GM21390 (cell line): ENCODE measurements at regions not wholly inside any gene's neighbourhood (a gene's known extent, or its start where the extent isn't known, plus 50 kb on each side); places are given as distances from the start of the nearest gene placed in this dataset.
"Not testable (repeated sequence)": the region's sequence is repeated elsewhere in the genome, so short reads cannot be mapped to it uniquely, and the experiment has no call there.

Experiments used
- ATAC-seq: cut with Tn5 transposase; IDR thresholded peaks from one replicate; pipeline ENCODE4 v1.9.1; 2021; ENCODE audit not compliant: unreplicated experiment

GRCh38 chr12:131387281-131388163 lies 323.4 kb upstream of the SFSWAP start:
- no peak for ATAC-seq

- ATAC-seq, result not testable (repeated sequence)
Measured at GRCh38 chr12:131388164-131389053, 322.5 kb upstream of the SFSWAP start.

- ATAC-seq, result no peak
Measured at GRCh38 chr12:131389054-131390013, 321.6 kb upstream of the SFSWAP start.

- no peak for ATAC-seq
Measured at GRCh38 chr12:131390412-131391334, 320.2 kb upstream of the SFSWAP start.

- no peak for ATAC-seq
Measured at GRCh38 chr12:131391399-131391798, 319.5 kb upstream of the SFSWAP start.

GRCh38 chr12:131394752-131395151 lies 316.1 kb upstream of the SFSWAP start:
- not testable (repeated sequence) for ATAC-seq

GRCh38 chr12:131395209-131395684 lies 315.6 kb upstream of the SFSWAP start:
- not testable (repeated sequence) for ATAC-seq

- no peak for ATAC-seq
Measured at GRCh38 chr12:131395971-131396573, 314.8 kb upstream of the SFSWAP start.

- ATAC-seq, result no peak
Measured at GRCh38 chr12:131397493-131398181, 313.3 kb upstream of the SFSWAP start.

GRCh38 chr12:131399000-131399399 lies 311.9 kb upstream of the SFSWAP start:
- ATAC-seq, result no peak

GRCh38 chr12:131400668-131401294 lies 310.1 kb upstream of the SFSWAP start:
- ATAC-seq, result not testable (repeated sequence)

- not testable (repeated sequence) for ATAC-seq
Measured at GRCh38 chr12:131401907-131402633, 308.8 kb upstream of the SFSWAP start.

- ATAC-seq, result no peak
Measured at GRCh38 chr12:131402781-131403396, 308.0 kb upstream of the SFSWAP start.

- ATAC-seq, result no peak
Measured at GRCh38 chr12:131403676-131404075, 307.2 kb upstream of the SFSWAP start.

GRCh38 chr12:131404705-131405104 lies 306.2 kb upstream of the SFSWAP start:
- no peak for ATAC-seq

GRCh38 chr12:131407221-131408035 lies 303.5 kb upstream of the SFSWAP start:
- no peak for ATAC-seq
